WTC11 (cell line): ENCODE measurements at regions not wholly inside any gene's neighbourhood (a gene's known extent, or its start where the extent isn't known, plus 50 kb on each side); places are given as distances from the start of the nearest gene placed in this dataset.

ENCODE experiments used
- ATAC-seq: fragments of 200-7000 bp; cut with Tn5 transposase; 2 replicates; pipeline ENCODE4 v1.10.0; 2021; ENCODE audit warnings: mild to moderate bottlenecking, moderate library complexity
- CTCF ChIA-PET: fragments of 300-600 bp; sonication (Branson Sonifier 250); formaldehyde crosslinking; loops from one replicate; lab custom pipeline; 2021; ENCODE audit warnings: antibody characterized with exemption; lab: Charles Lee
- POLR2A ChIA-PET: fragments of 350-600 bp; sonication (Branson Sonifier 250); formaldehyde crosslinking; loops from one replicate; lab custom pipeline; 2021; ENCODE audit warnings: antibody characterized with exemption; lab: Charles Lee
- DNase-seq: peaks from one replicate; pipeline ENCODE4 v3.0.0; 2021; ENCODE audit warnings: low spot score
- H3K27ac Mint-ChIP-seq: 2 replicates; pipeline ENCODE4 v1.8.0; 2021; ENCODE audit warnings: mixed read lengths
- H3K27me3 Mint-ChIP-seq: 2 replicates; pipeline ENCODE4 v1.8.0; 2021; ENCODE audit warnings: low read depth, mild to moderate bottlenecking, moderate library complexity, mixed read lengths
- H3K36me3 Mint-ChIP-seq: 2 replicates; pipeline ENCODE4 v1.8.0; 2021; ENCODE audit warnings: mixed read lengths
- H3K4me1 Mint-ChIP-seq: 2 replicates; pipeline ENCODE4 v1.8.0; 2022; ENCODE audit warnings: mixed read lengths
- H3K4me3 Mint-ChIP-seq: 2 replicates; pipeline ENCODE4 v1.8.0; 2021; ENCODE audit warnings: mild to moderate bottlenecking, moderate library complexity, mixed read lengths
- H3K9me3 Mint-ChIP-seq: 2 replicates; pipeline ENCODE4 v1.8.0; 2021; ENCODE audit warnings: mixed read lengths
- AR ChIP-seq: fragments of 250-450 bp; sonication (Bioruptor Pico); IDR thresholded peaks from 2 replicates; pipeline ENCODE4 v1.9.0; 2021; ENCODE audit warnings: mild to moderate bottlenecking
- ATF1 ChIP-seq: sonication (generic); formaldehyde crosslinking; IDR thresholded peaks from 2 replicates; pipeline ENCODE4 v1.8.1; 2023; ENCODE audit warnings: mild to moderate bottlenecking, moderate library complexity, missing genetic modification reagents
- ATF6 ChIP-seq: sonication (generic); formaldehyde crosslinking; IDR thresholded peaks from 2 replicates; pipeline ENCODE4 v1.8.1; 2023; ENCODE audit warnings: mild to moderate bottlenecking, missing genetic modification reagents
- CDX4 ChIP-seq: fragments of 250-450 bp; sonication (Bioruptor Pico); IDR thresholded peaks from 2 replicates; pipeline ENCODE4 v1.9.0; 2021; ENCODE audit warnings: moderate library complexity, mild to moderate bottlenecking, inconsistent platforms, borderline replicate concordance
- CREM ChIP-seq: sonication (generic); formaldehyde crosslinking; IDR thresholded peaks from 2 replicates; pipeline ENCODE4 v1.8.1; 2022; ENCODE audit warnings: mild to moderate bottlenecking, missing genetic modification reagents, moderate library complexity
- ELF4 ChIP-seq: sonication (generic); formaldehyde crosslinking; IDR thresholded peaks from 2 replicates; pipeline ENCODE4 v1.8.1; 2022; ENCODE audit warnings: low read depth, mild to moderate bottlenecking, moderate library complexity, missing genetic modification reagents
- TCF7 ChIP-seq: sonication (generic); formaldehyde crosslinking; IDR thresholded peaks from 2 replicates; pipeline ENCODE4 v1.8.0; 2022; ENCODE audit warnings: mild to moderate bottlenecking, low read depth, missing genetic modification reagents, moderate library complexity
- TP53 ChIP-seq: sonication (generic); formaldehyde crosslinking; IDR thresholded peaks from 2 replicates; pipeline ENCODE4 v1.8.1; 2023; ENCODE audit warnings: mild to moderate bottlenecking, missing genetic modification reagents
- USF2 ChIP-seq: sonication (generic); formaldehyde crosslinking; IDR thresholded peaks from 2 replicates; pipeline ENCODE4 v1.8.1; 2023; ENCODE audit warnings: mild to moderate bottlenecking, missing genetic modification reagents, moderate library complexity
- ZBTB21 ChIP-seq: sonication (generic); formaldehyde crosslinking; IDR thresholded peaks from 2 replicates; pipeline ENCODE4 v1.8.1; 2023; ENCODE audit warnings: mild to moderate bottlenecking, missing genetic modification reagents, borderline replicate concordance
- ZMAT4 ChIP-seq: fragments of 250-450 bp; sonication (Bioruptor Pico); IDR thresholded peaks from 2 replicates; pipeline ENCODE4 v1.9.0; 2021; ENCODE audit warnings: mild to moderate bottlenecking
- ZNF121 ChIP-seq: sonication (generic); formaldehyde crosslinking; IDR thresholded peaks from 2 replicates; pipeline ENCODE4 v1.8.0; 2023; ENCODE audit warnings: missing genetic modification reagents
- ZNF425 ChIP-seq: fragments of 250-450 bp; sonication (Bioruptor Pico); conservative IDR thresholded peaks from 2 replicates; pipeline ENCODE4 v1.9.0; 2021; ENCODE audit warnings: mild to moderate bottlenecking
- TF ChIP-seq, protein P1 (sequence below): fragments of 250-450 bp; sonication (Bioruptor Pico); IDR thresholded peaks from 2 replicates; pipeline ENCODE4 v1.9.0; 2021; ENCODE audit warnings: mild to moderate bottlenecking, borderline replicate concordance

GRCh38 chrX:113586281-113586898, 745.8 kb upstream of the AMOT start:
- Mint-ChIP-seq H3K27me3 (no peaks in the 10 kb centered on the region), H3K27ac (no peak overlapping the region), H3K9me3 (peaks cover 9% of the 10 kb centered on the region), H3K36me3 (peaks cover 7% of the 10 kb centered on the region), H3K4me1 (no peaks in the 10 kb centered on the region), H3K4me3 (no peak overlapping the region)
- ChIA-PET CTCF (no interaction called here), POLR2A (no interaction called here)
- TF ChIP-seq CREM (no peak), TP53 (CRISPR knock-in tag) (no peak), ZNF425 (no peak), TCF7 (CRISPR knock-in tag) (no peak), USF2 (CRISPR knock-in tag) (no peak), ZNF121 (no peak), ATF6 (CRISPR knock-in tag) (no peak), ATF1 (CRISPR knock-in tag) (no peak), ZBTB21 (CRISPR knock-in tag) (no peak), AR (CRISPR knock-in tag) (no peak), CDX4 (CRISPR knock-in tag) (no peak), ZMAT4 (CRISPR knock-in tag) (no peak), ELF4 (CRISPR knock-in tag) (no peak)
- TF ChIP-seq, protein P1, sequence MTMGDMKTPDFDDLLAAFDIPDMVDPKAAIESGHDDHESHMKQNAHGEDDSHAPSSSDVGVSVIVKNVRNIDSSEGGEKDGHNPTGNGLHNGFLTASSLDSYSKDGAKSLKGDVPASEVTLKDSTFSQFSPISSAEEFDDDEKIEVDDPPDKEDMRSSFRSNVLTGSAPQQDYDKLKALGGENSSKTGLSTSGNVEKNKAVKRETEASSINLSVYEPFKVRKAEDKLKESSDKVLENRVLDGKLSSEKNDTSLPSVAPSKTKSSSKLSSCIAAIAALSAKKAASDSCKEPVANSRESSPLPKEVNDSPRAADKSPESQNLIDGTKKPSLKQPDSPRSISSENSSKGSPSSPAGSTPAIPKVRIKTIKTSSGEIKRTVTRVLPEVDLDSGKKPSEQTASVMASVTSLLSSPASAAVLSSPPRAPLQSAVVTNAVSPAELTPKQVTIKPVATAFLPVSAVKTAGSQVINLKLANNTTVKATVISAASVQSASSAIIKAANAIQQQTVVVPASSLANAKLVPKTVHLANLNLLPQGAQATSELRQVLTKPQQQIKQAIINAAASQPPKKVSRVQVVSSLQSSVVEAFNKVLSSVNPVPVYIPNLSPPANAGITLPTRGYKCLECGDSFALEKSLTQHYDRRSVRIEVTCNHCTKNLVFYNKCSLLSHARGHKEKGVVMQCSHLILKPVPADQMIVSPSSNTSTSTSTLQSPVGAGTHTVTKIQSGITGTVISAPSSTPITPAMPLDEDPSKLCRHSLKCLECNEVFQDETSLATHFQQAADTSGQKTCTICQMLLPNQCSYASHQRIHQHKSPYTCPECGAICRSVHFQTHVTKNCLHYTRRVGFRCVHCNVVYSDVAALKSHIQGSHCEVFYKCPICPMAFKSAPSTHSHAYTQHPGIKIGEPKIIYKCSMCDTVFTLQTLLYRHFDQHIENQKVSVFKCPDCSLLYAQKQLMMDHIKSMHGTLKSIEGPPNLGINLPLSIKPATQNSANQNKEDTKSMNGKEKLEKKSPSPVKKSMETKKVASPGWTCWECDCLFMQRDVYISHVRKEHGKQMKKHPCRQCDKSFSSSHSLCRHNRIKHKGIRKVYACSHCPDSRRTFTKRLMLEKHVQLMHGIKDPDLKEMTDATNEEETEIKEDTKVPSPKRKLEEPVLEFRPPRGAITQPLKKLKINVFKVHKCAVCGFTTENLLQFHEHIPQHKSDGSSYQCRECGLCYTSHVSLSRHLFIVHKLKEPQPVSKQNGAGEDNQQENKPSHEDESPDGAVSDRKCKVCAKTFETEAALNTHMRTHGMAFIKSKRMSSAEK = no peak
- ATAC-seq (no peak), DNase-seq (no peak)
